ENCODE measurements at regions not wholly inside any gene's neighbourhood (a gene's known extent, or its start where the extent isn't known, plus 50 kb on each side); places are given as distances from the start of the nearest gene placed in this dataset.

- H3K27me3 Mint-ChIP-seq, result peaks cover 14% of the 10 kb centered on the region
- no peaks in the 10 kb centered on the region for H3K36me3 Mint-ChIP-seq
- no peaks in the 10 kb centered on the region for H3K4me1 ChIP-seq (ENCODE audit: control insufficient read depth, insufficient read depth, low read length, poor library complexity, severe bottlenecking)
- no peaks in the 10 kb centered on the region for H3K9me3 Mint-ChIP-seq
- no peaks in the 10 kb centered on the region for H3K4me1 Mint-ChIP-seq
- no peak overlapping the region for H3K4me3 Mint-ChIP-seq
- DNase-seq (no peak), ATAC-seq (ENCODE audit: low read depth in 2 of 2) (no peak)
- no peaks in the 10 kb centered on the region for H3K27me3 ChIP-seq (ENCODE audit: control insufficient read depth, insufficient read depth, low read length)
- H3K9me3 ChIP-seq (ENCODE audit: control insufficient read depth in 2 of 2, low read length in 2 of 2), result no peaks in the 10 kb centered on the region
- H3K27ac ChIP-seq (ENCODE audit: insufficient read depth, low read length, poor library complexity, severe bottlenecking), result no peak overlapping the region
- no peak overlapping the region for H3K27ac Mint-ChIP-seq
- H3K36me3 ChIP-seq (ENCODE audit: control insufficient read depth, insufficient read depth, low read length), result no peaks in the 10 kb centered on the region
- H3K4me3 ChIP-seq (ENCODE audit: low read depth, low read length), result no peak overlapping the region
These were observed 140.5 kb upstream of the TUT7 start for GRCh38 chr9:86494644-86495111.

GRCh38 chr9:86491468-86492266 is 137.5 kb upstream of the TUT7 start:
- H3K9me3 Mint-ChIP-seq, result no peaks in the 10 kb centered on the region
- peaks cover 7% of the 10 kb centered on the region for H3K27me3 Mint-ChIP-seq
- no peak for ATAC-seq (ENCODE audit: low read depth in 2 of 2)

GRCh38 chr9:86488794-86489193 is 134.6 kb upstream of the TUT7 start:
- ATAC-seq (ENCODE audit: low read depth in 2 of 2), result no peak
- Mint-ChIP-seq H3K9me3 (no peaks in the 10 kb centered on the region), H3K27ac (no peak overlapping the region)

More at GRCh38 chr9:86491468-86492266, 137.5 kb upstream of the TUT7 start:
- no peaks in the 10 kb centered on the region for H3K4me1 Mint-ChIP-seq
- no peak overlapping the region for H3K4me3 Mint-ChIP-seq
- Histone ChIP-seq H3K9me3 (ENCODE audit: control insufficient read depth in 2 of 2, low read length in 2 of 2) (no peaks in the 10 kb centered on the region), H3K4me3 (ENCODE audit: low read depth, low read length) (no peak overlapping the region), H3K4me1 (ENCODE audit: control insufficient read depth, insufficient read depth, low read length, poor library complexity, severe bottlenecking) (no peaks in the 10 kb centered on the region), H3K27me3 (ENCODE audit: control insufficient read depth, insufficient read depth, low read length) (no peaks in the 10 kb centered on the region), H3K36me3 (ENCODE audit: control insufficient read depth, insufficient read depth, low read length) (no peaks in the 10 kb centered on the region), H3K27ac (ENCODE audit: insufficient read depth, low read length, poor library complexity, severe bottlenecking) (no peak overlapping the region)
- H3K27ac Mint-ChIP-seq, result no peak overlapping the region
- H3K36me3 Mint-ChIP-seq, result no peaks in the 10 kb centered on the region
- no peak for DNase-seq

GRCh38 chr9:86488345-86488744 is 134.1 kb upstream of the TUT7 start:
- Mint-ChIP-seq H3K27ac (no peak overlapping the region), H3K27me3 (peaks cover 5% of the 10 kb centered on the region), H3K9me3 (no peaks in the 10 kb centered on the region)

More at GRCh38 chr9:86488794-86489193, 134.6 kb upstream of the TUT7 start:
- Mint-ChIP-seq H3K36me3 (no peaks in the 10 kb centered on the region), H3K4me1 (no peaks in the 10 kb centered on the region), H3K27me3 (peaks cover 5% of the 10 kb centered on the region), H3K4me3 (no peak overlapping the region)
- H3K4me3 ChIP-seq (ENCODE audit: low read depth, low read length), result no peak overlapping the region
- H3K27ac ChIP-seq (ENCODE audit: insufficient read depth, low read length, poor library complexity, severe bottlenecking), result no peak overlapping the region
- H3K9me3 ChIP-seq (ENCODE audit: control insufficient read depth in 2 of 2, low read length in 2 of 2), result no peaks in the 10 kb centered on the region
- no peaks in the 10 kb centered on the region for H3K36me3 ChIP-seq (ENCODE audit: control insufficient read depth, insufficient read depth, low read length)
- DNase-seq, result no peak
- no peaks in the 10 kb centered on the region for H3K4me1 ChIP-seq (ENCODE audit: control insufficient read depth, insufficient read depth, low read length, poor library complexity, severe bottlenecking)
- no peaks in the 10 kb centered on the region for H3K27me3 ChIP-seq (ENCODE audit: control insufficient read depth, insufficient read depth, low read length)

GRCh38 chr9:86487838-86488233 is 133.6 kb upstream of the TUT7 start:
- Mint-ChIP-seq H3K27ac (no peak overlapping the region), H3K9me3 (no peaks in the 10 kb centered on the region), H3K4me3 (no peak overlapping the region), H3K27me3 (peaks cover 5% of the 10 kb centered on the region), H3K36me3 (no peaks in the 10 kb centered on the region), H3K4me1 (no peaks in the 10 kb centered on the region)
- H3K9me3 ChIP-seq (ENCODE audit: control insufficient read depth in 2 of 2, low read length in 2 of 2), result no peaks in the 10 kb centered on the region
- ATAC-seq (ENCODE audit: low read depth in 2 of 2) (no peak), DNase-seq (no peak)
- no peak overlapping the region for H3K4me3 ChIP-seq (ENCODE audit: low read depth, low read length)
- no peaks in the 10 kb centered on the region for H3K27me3 ChIP-seq (ENCODE audit: control insufficient read depth, insufficient read depth, low read length)
- no peak overlapping the region for H3K27ac ChIP-seq (ENCODE audit: insufficient read depth, low read length, poor library complexity, severe bottlenecking)
- no peaks in the 10 kb centered on the region for H3K36me3 ChIP-seq (ENCODE audit: control insufficient read depth, insufficient read depth, low read length)
- no peaks in the 10 kb centered on the region for H3K4me1 ChIP-seq (ENCODE audit: control insufficient read depth, insufficient read depth, low read length, poor library complexity, severe bottlenecking)

More at GRCh38 chr9:86488345-86488744, 134.1 kb upstream of the TUT7 start:
- Histone ChIP-seq H3K4me1 (ENCODE audit: control insufficient read depth, insufficient read depth, low read length, poor library complexity, severe bottlenecking) (no peaks in the 10 kb centered on the region), H3K9me3 (ENCODE audit: control insufficient read depth in 2 of 2, low read length in 2 of 2) (no peaks in the 10 kb centered on the region), H3K27ac (ENCODE audit: insufficient read depth, low read length, poor library complexity, severe bottlenecking) (no peak overlapping the region), H3K36me3 (ENCODE audit: control insufficient read depth, insufficient read depth, low read length) (no peaks in the 10 kb centered on the region), H3K27me3 (ENCODE audit: control insufficient read depth, insufficient read depth, low read length) (no peaks in the 10 kb centered on the region), H3K4me3 (ENCODE audit: low read depth, low read length) (no peak overlapping the region)
- no peaks in the 10 kb centered on the region for H3K36me3 Mint-ChIP-seq
- H3K4me3 Mint-ChIP-seq, result no peak overlapping the region
- DNase-seq, result no peak
- no peak for ATAC-seq (ENCODE audit: low read depth in 2 of 2)
- H3K4me1 Mint-ChIP-seq, result no peaks in the 10 kb centered on the region

GRCh38 chr9:86486891-86487837 is 133.0 kb upstream of the TUT7 start:
- no peak overlapping the region for H3K27ac Mint-ChIP-seq
- no peaks in the 10 kb centered on the region for H3K4me1 ChIP-seq (ENCODE audit: control insufficient read depth, insufficient read depth, low read length, poor library complexity, severe bottlenecking)
- H3K9me3 ChIP-seq (ENCODE audit: control insufficient read depth in 2 of 2, low read length in 2 of 2), result no peaks in the 10 kb centered on the region
- H3K36me3 Mint-ChIP-seq, result no peaks in the 10 kb centered on the region
- no peak overlapping the region for H3K4me3 Mint-ChIP-seq
- peaks cover 5% of the 10 kb centered on the region for H3K27me3 Mint-ChIP-seq
- no peaks in the 10 kb centered on the region for H3K36me3 ChIP-seq (ENCODE audit: control insufficient read depth, insufficient read depth, low read length)
- H3K4me3 ChIP-seq (ENCODE audit: low read depth, low read length), result no peak overlapping the region
- H3K27me3 ChIP-seq (ENCODE audit: control insufficient read depth, insufficient read depth, low read length), result peaks cover 3% of the 10 kb centered on the region
- no peaks in the 10 kb centered on the region for H3K4me1 Mint-ChIP-seq
- DNase-seq (peak in 2 of 3 donors; percentile 2 to 5), ATAC-seq (ENCODE audit: low read depth in 2 of 2) (no peak)
- H3K27ac ChIP-seq (ENCODE audit: insufficient read depth, low read length, poor library complexity, severe bottlenecking), result no peak overlapping the region
- no peaks in the 10 kb centered on the region for H3K9me3 Mint-ChIP-seq

GRCh38 chr9:86485359-86485758 is 131.1 kb upstream of the TUT7 start:
- Histone ChIP-seq H3K27me3 (ENCODE audit: control insufficient read depth, insufficient read depth, low read length) (peaks cover 3% of the 10 kb centered on the region), H3K4me1 (ENCODE audit: control insufficient read depth, insufficient read depth, low read length, poor library complexity, severe bottlenecking) (no peaks in the 10 kb centered on the region), H3K36me3 (ENCODE audit: control insufficient read depth, insufficient read depth, low read length) (no peaks in the 10 kb centered on the region), H3K9me3 (ENCODE audit: control insufficient read depth in 2 of 2, low read length in 2 of 2) (no peaks in the 10 kb centered on the region), H3K4me3 (ENCODE audit: low read depth, low read length) (no peak overlapping the region), H3K27ac (ENCODE audit: insufficient read depth, low read length, poor library complexity, severe bottlenecking) (no peak overlapping the region)
- H3K27ac Mint-ChIP-seq, result no peak overlapping the region
- no peaks in the 10 kb centered on the region for H3K4me1 Mint-ChIP-seq
- no peaks in the 10 kb centered on the region for H3K9me3 Mint-ChIP-seq
- no peaks in the 10 kb centered on the region for H3K36me3 Mint-ChIP-seq
- H3K4me3 Mint-ChIP-seq, result no peak overlapping the region
- DNase-seq, result peak in 1 of 3 donors; percentile 18
- H3K27me3 Mint-ChIP-seq, result peaks cover 5% of the 10 kb centered on the region
- no peak for ATAC-seq (ENCODE audit: low read depth in 2 of 2)

All from CD4-positive, CD25-positive, alpha-beta regulatory T cell (primary cell).